HG03196 (cell line): ENCODE measurements at regions not wholly inside any gene's neighbourhood (a gene's known extent, or its start where the extent isn't known, plus 50 kb on each side); places are given as distances from the start of the nearest gene placed in this dataset.

Source experiments
- ATAC-seq: cut with Tn5 transposase; IDR thresholded peaks from one replicate; pipeline ENCODE4 v1.9.1; 2021; ENCODE audit not compliant: unreplicated experiment

GRCh38 chr4:104146048-104146447, 348.6 kb downstream of the CXXC4 start:
- no peak for ATAC-seq

GRCh38 chr4:104138116-104138515, 356.6 kb downstream of the CXXC4 start:
- no peak for ATAC-seq

- no peak for ATAC-seq
Observed at GRCh38 chr4:104129243-104129642, 365.5 kb downstream of the CXXC4 start.

DNA sequence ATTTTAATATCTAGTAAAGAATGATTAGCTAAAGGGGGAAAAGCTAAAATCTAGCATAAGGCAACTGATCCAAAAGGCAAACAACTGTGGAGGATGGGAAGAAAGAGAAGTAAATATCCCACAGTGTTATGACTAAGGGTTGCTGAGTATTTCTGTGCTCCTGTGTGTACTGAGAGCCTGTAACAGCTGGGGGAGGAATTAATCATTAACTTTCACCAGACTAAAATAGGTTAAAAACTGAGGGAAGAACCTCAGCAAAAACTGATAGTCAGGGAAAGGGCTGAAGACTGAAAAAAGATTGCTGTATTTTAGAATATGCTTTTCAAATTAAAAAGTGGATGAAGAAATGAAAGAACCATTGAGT, 365.9 kb downstream of the CXXC4 start:
- no peak for ATAC-seq

DNA sequence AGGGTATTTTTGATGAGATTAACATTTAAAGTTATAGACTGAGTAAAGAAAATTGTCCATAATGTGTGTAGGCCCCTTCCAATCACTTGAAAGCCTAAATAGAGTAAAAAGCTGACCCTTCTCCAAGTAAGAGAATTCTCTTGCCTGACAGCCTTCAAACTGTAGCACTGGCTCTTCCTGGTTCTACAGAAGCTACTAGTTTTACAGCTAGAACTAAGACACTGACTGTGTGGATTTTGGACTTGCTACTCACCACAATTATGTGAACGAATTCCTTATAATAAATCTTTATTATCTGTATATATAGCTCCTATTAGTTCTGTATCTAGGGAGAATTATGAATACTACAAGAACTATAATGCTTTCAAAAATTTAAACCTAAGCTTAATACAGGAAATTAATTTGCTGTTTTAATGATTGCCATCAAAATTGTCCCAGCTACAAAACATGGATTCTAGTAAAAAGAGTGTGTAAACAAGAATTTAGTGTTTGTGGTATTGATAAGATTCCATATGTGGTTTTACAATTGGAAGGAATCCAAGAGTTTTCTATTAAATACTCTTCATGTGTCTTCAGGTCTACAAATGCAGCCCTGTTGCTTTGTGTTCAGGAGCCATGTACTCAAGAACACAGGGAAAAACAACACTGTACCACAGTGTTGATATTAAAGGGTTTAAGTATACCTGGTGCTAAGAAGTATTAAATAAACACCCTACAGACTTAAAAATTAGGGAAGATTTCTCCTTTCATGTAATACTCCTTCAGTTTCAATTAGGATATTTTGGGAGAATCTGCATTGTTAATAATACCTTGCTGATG, 366.5 kb downstream of the CXXC4 start:
- no peak for ATAC-seq

DNA sequence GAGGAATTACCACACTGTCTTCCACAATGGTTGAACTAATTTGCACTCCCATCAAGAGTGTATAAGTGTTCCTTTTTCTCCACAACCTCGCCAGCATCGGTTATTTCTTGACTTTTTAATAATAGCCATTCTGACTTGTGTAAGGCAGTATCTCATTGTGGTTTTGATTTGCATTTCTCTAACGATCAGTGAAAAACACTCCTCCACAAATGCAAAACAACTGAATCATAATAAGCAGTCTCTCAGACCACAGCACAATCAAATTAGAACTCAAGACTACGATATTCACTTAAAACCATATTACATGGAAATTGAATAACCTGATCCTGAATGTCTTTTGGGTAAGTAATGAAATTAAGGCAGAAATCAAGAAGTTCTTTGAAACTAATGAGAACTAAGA, 371.7 kb downstream of the CXXC4 start:
- ATAC-seq, result no peak

- no peak for ATAC-seq
Observed at GRCh38 chr4:104117776-104118175, 376.9 kb downstream of the CXXC4 start.

DNA sequence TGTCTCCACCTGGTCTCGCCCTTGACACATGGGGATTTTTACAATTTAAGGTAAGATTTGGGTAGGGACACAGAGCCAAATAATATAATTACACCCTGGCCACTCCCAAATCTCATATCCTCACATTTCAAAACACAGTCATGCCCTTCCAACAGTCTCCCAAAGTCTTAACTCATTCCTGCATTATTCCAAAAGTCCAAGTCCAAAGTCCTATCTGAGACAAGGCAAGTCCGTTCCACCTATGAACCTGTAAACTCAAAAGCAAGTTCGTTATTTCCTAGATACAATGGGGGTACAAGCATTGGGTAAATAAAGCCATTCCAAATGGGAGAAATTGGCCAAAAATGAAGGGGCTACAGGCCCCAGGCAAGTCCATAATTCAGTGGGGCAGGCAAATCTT, 380.8 kb downstream of the CXXC4 start:
- no peak for ATAC-seq

DNA sequence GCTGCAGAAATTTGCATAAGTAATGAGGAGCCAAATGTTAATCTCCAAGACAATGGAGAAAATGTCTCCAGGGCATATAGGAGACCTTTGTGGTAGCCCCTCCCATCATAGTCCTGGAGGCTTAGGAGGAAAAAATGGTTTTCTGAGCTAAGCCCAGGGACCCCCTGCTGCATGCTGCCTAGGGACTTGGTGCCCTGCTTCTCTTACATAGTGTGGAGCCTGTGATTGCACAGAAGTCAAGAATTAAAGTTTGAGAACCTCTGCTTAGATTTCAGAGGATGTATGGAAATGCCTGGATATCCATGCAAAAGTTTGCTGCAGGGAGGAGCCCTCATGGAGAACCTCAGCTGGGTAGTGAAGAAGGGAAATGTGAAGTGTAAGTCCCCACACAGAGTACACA, 379.4 kb upstream of the TACR3 start:
- ATAC-seq, result no peak

DNA sequence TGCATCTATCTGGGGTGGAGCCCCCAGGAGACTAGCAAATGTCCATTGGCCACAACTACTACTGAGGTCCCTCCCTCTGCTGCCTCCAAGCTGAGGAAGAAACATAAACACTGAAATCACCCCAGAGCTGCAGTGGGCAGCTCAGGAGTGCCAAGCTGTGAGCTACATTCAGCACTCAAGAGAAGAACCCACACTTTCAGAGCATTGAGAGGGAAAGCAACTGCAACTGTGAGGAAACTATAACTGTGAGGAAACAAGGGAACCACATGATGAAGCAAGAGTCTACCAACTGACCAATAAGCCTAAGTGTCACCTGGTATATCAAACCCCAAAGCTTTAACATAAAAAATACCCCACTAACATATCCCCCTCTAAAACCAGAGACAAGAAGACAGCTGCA, 373.5 kb upstream of the TACR3 start:
- no peak for ATAC-seq

GRCh38 chr4:104073229-104073628, 353.4 kb upstream of the TACR3 start:
- no peak for ATAC-seq

GRCh38 chr4:104066533-104066932, 346.7 kb upstream of the TACR3 start:
- ATAC-seq, result no peak

DNA sequence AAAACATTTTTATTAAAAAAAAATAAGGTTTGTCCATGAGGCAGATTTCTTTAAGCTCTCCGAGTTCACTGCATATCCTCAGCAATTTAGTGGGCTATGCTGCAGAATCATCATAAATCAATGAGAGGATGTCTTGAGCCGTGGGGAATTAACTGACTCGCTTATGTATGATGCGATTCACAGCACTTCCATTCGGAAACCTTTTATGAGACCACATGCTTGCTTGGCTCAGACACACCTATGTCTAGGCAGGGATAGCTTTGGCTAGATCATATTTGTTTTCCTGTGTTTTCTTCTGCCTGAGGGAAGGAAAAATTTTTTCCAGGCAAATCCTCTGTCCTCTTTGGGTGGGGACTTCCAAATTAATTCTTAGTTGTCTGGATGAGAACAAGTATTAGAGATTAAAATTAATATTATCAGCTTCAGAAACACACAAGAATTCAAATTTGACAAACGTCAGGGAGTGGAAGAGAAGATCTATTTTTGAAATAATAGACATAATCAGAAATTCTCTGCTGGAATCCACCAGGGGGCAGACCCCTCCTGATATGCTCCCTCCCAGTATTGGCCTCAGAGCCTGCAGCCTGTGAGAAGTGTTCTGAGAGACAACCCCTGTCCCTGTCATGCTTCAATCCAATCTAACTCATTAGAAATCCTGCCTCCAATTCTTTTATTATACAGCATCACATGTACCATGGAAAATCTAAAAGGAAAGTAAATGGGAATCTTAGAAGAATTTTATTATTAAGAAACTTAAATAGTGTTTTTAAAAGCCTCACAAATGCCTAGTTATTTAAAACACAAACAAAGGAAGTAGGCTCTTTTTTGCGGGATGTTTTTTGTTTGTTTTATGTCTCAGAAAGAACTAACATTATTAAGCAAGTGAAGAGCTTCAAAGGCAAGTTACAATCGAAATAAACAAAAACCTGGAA, 345.1 kb upstream of the TACR3 start:
- no peak for ATAC-seq

- no peak for ATAC-seq
Observed at GRCh38 chr4:104063341-104063740, 343.6 kb upstream of the TACR3 start.

DNA sequence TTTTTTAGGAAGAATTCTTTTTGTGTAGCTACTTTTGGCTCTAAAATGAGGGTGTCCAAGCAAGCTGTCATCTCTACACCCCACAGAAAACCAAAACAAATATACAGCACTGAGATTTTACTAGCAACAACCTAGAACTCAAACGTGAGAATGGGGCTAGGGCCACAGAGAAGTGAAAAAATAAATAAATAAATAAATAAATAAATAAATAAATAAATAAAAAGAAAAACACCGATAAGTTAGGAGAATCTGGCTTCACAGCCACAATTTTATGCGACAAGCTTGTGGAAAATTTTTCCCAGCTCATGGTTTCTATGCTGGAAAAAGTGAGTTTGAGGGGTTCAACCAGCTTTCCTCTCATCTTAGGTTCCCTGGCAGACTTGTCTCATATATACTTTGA, 324.6 kb upstream of the TACR3 start:
- ATAC-seq, result no peak

GRCh38 chr4:104032896-104033295, 313.1 kb upstream of the TACR3 start:
- no peak for ATAC-seq

DNA sequence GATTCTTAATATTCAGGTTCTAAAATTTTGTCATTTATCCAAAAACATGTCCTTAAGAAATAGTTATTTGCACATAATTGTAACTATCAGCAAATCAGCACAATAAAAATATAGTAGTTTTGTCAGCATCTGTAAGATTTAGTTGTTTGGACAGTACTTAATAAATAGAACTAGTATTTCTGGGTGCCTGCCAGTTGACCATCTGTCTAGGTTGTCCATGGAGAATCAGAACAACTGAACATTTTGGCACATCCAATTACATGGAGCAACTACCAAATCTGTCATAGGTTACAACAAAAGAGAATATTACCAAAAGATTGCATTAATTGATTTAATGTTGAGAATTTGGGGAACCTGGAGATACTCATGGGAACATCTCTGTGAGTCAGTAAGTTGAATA, 305.5 kb upstream of the TACR3 start:
- no peak for ATAC-seq

GRCh38 chr4:104022831-104023230, 303.0 kb upstream of the TACR3 start:
- ATAC-seq, result no peak

DNA sequence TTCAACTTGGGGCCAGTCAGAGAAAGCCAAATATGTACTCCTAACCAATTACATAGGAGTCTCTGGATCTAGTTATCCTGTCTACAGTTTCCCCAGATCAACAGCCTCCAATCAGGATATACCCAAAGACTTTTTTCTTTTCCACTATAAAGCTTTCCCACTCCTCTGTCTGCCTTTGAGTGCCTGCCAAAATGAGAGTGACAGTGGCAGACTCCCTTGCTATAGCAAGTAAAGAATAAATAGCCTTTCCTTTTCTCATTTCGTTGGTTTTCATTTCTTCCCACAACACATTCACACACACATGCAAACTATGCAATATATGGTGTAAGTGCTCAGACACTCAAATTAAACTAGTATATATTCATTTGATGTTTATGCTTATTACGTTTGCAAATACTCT, 302.4 kb upstream of the TACR3 start:
- ATAC-seq, result no peak

- no peak for ATAC-seq
Observed at GRCh38 chr4:104020641-104021040, 300.9 kb upstream of the TACR3 start.

DNA sequence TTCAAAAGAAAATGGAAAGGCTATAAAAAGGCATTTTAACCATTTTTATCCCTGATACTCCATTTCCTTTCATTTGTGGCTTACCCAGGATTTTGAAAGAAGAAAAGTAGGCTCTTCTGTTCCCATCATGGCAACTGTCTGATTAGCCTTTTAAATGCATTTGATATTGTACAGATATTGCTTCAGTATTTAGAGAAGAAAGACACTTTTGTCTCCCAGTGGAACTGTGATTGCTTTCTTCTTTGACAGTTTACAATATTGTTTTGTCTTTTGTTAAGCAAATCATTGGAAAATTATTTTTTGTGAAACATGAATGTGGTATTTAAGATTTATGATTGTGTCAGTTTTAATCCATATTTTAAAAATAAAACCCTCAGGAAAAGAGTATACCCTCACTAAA, 297.4 kb upstream of the TACR3 start:
- no peak for ATAC-seq

DNA sequence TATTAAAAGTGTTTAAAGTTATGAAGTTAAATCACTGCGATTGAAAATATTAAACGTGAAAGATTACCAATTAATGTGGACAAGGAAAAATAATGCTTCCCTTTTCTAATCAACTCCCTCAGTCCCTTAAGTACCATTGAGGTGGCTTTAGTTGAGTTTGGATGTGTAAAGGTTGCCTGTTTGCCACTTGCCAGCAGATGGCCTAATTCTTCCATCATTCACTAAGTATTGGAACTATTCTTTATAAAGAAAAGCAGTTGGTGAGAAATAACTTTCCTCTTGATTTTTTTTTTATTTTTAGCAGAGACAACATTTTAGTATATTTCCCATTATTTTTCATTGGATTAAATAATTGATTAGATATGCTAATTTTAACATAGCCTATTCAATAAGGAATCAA, 295.9 kb upstream of the TACR3 start:
- ATAC-seq, result no peak
